PC-9 (cell line): ENCODE measurements at regions not wholly inside any gene's neighbourhood (a gene's known extent, or its start where the extent isn't known, plus 50 kb on each side); places are given as distances from the start of the nearest gene placed in this dataset.

Experiments used
- BruUV-seq: library from RNA; stranded (reverse); fragments of 400-500 nt; replicated peaks from 2 replicates; lab custom pipeline; 2021; lab: Mats Ljungman, UMichigan
- CTCF ChIA-PET: fragments of 300-600 bp; sonication (Branson Sonifier 250); formaldehyde crosslinking; loops from one replicate; lab custom pipeline; 2022; ENCODE audit warnings: antibody characterized with exemption; lab: Charles Lee
- POLR2A ChIA-PET: fragments of 300-600 bp; sonication (Branson Sonifier 250); formaldehyde crosslinking; loops from one replicate; lab custom pipeline; 2022; ENCODE audit warnings: antibody characterized with exemption; ENCODE audit not compliant: unreplicated experiment; lab: Charles Lee
- DNase-seq, 2 experiments: peaks; one replicate each; pipeline versions ENCODE4 v3.0.0 to v3.0.0-alpha.2; 2015 to 2022; ENCODE audit warnings: mixed read lengths in 1 of 2
- H2AFZ ChIP-seq: fragments of 200-600 bp; sonication (generic); 2 replicates; pipeline ENCODE4 v1.8.1; 2017; ENCODE audit warnings: antibody characterized with exemption
- H3F3A ChIP-seq: fragments of 200-600 bp; sonication (generic); 2 replicates; pipeline ENCODE4 v1.8.1; 2017; ENCODE audit warnings: antibody characterized with exemption, mild to moderate bottlenecking, low read depth; ENCODE audit not compliant: insufficient read depth
- H3K27ac ChIP-seq: fragments of 200-600 bp; sonication (generic); 2 replicates; pipeline ENCODE4 v1.6.1; 2016; ENCODE audit warnings: mixed run types
- H3K27me3 ChIP-seq: fragments of 200-600 bp; sonication (generic); 2 replicates; pipeline ENCODE4 v1.6.1; 2016; ENCODE audit warnings: low read depth, mixed run types; ENCODE audit not compliant: insufficient read depth
- H3K36me3 ChIP-seq: fragments of 200-600 bp; sonication (generic); 2 replicates; pipeline ENCODE4 v1.6.1; 2016; ENCODE audit warnings: low read depth, mixed run types
- H3K4me1 ChIP-seq: fragments of 200-600 bp; sonication (generic); replicated peaks from 2 replicates; pipeline ENCODE4 v1.6.1; 2016; ENCODE audit warnings: mixed run types; ENCODE audit not compliant: insufficient read depth
- H3K4me2 ChIP-seq: fragments of 200-600 bp; sonication (generic); 2 replicates; pipeline ENCODE4 v1.6.1; 2017; ENCODE audit warnings: mixed run types
- H3K4me3 ChIP-seq: fragments of 200-600 bp; sonication (generic); 2 replicates; pipeline ENCODE4 v1.6.1; 2016; ENCODE audit warnings: mixed run types
- H3K79me2 ChIP-seq: fragments of 200-600 bp; sonication (generic); 2 replicates; pipeline ENCODE4 v1.6.1; 2017; ENCODE audit warnings: low read depth, mixed run types
- H3K9me2 ChIP-seq: fragments of 200-600 bp; sonication (generic); 2 replicates; pipeline ENCODE4 v1.8.1; 2017; ENCODE audit warnings: mild to moderate bottlenecking; ENCODE audit not compliant: insufficient read depth
- H3K9me3 ChIP-seq: fragments of 200-600 bp; sonication (generic); 2 replicates; pipeline ENCODE4 v1.8.1; 2016; ENCODE audit warnings: low read depth; ENCODE audit not compliant: insufficient read depth
- H4K20me1 ChIP-seq: fragments of 200-600 bp; sonication (generic); 2 replicates; pipeline ENCODE4 v1.8.1; 2017; ENCODE audit not compliant: insufficient read depth
- EZH2 ChIP-seq: fragments of 200-600 bp; sonication (generic); IDR thresholded peaks from 2 replicates; pipeline ENCODE4 v1.8.0; 2017; ENCODE audit warnings: antibody characterized with exemption, low read depth
- intact Hi-C: fragments of 100-400 bp; cut with micrococcal nuclease; formaldehyde crosslinking; loops from one replicate; pipeline ENCODE4 v1.10.0; 2022; ENCODE audit not compliant: unreplicated experiment
- TF ChIP-seq, protein P1 (sequence below): fragments of 200-600 bp; sonication (generic); conservative IDR thresholded peaks from 2 replicates; pipeline ENCODE4 v1.6.1; 2017; ENCODE audit warnings: mixed run types, antibody characterized with exemption, mild to moderate bottlenecking, moderate library complexity

DNA sequence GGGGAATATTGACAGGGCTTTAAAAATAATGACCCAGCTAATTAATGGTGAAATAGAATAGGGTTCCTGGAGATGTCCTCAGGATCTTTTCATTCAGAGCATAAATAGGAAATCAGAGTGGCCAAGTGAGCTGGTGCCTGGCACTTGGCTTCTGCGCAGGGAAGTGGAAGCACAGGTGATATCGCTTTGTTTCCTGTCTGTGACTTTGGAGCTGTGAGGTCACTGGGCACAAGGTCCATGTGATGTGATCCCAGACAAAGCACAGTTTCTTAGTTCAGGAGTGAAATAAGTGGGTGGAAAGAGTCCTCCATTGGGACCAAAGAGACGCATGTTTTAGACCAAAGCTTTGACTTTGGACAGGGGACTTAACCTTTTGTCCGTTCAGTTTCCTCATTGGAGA lies 338.3 kb downstream of the CYRIA start:
- no peak for DNase-seq
- no peaks in the 10 kb centered on the region for H3K9me2 ChIP-seq
- intact Hi-C loops, result no loop called here
- H4K20me1 ChIP-seq, result no peaks in the 10 kb centered on the region
- no TSS peak for BruUV-seq
- TF ChIP-seq, protein P1, sequence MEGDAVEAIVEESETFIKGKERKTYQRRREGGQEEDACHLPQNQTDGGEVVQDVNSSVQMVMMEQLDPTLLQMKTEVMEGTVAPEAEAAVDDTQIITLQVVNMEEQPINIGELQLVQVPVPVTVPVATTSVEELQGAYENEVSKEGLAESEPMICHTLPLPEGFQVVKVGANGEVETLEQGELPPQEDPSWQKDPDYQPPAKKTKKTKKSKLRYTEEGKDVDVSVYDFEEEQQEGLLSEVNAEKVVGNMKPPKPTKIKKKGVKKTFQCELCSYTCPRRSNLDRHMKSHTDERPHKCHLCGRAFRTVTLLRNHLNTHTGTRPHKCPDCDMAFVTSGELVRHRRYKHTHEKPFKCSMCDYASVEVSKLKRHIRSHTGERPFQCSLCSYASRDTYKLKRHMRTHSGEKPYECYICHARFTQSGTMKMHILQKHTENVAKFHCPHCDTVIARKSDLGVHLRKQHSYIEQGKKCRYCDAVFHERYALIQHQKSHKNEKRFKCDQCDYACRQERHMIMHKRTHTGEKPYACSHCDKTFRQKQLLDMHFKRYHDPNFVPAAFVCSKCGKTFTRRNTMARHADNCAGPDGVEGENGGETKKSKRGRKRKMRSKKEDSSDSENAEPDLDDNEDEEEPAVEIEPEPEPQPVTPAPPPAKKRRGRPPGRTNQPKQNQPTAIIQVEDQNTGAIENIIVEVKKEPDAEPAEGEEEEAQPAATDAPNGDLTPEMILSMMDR, result no peak
- TF ChIP-seq EZH2, result no peak
- no peak overlapping the region for H2AFZ ChIP-seq
- no peaks in the 10 kb centered on the region for H3K9me3 ChIP-seq
- H3F3A ChIP-seq, result no peaks in the 10 kb centered on the region
- ChIA-PET POLR2A (no interaction called here), CTCF (no interaction called here)
- H3K27me3 ChIP-seq, result peaks cover 61% of the 10 kb centered on the region
- H3K36me3 ChIP-seq, result no peaks in the 10 kb centered on the region
- H3K79me2 ChIP-seq, result no peaks in the 10 kb centered on the region
- no peak overlapping the region for H3K4me2 ChIP-seq
- H3K27ac ChIP-seq, result no peak overlapping the region
- no peaks in the 10 kb centered on the region for H3K4me1 ChIP-seq
- H3K4me3 ChIP-seq, result no peak overlapping the region

DNA sequence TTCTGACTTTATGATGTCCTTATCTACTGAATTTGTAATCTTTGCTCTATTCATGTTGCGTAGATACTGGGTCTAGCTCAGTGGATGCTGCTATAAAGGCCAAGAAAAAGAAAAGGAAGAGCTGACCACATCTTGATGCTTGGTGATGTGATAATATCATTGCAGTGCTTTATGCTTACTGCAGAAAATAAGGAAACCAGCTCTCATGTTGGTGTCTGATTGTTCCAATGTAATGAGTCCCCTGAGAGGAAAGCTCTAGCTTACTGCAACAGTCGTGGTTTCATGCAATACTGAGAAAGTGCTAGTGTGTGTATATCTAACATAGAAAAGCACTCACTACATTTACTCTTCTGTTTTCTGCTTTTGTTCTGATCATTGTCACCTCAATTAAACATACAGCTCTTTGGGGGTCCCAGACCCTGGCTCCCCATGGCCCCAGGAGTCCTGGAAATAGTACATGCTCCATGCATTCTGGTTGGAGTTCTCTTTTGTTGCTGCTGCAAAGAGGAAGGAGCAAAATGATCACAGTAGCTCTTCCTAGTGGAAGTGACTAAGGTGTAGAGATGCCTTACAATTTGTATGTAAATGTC lies 338.8 kb downstream of the CYRIA start:
- H3K4me3 ChIP-seq, result no peak overlapping the region
- ChIA-PET CTCF (no interaction called here), POLR2A (no interaction called here)
- intact Hi-C loops, result no loop called here
- H3K27me3 ChIP-seq, result peaks cover 61% of the 10 kb centered on the region
- TF ChIP-seq, protein P1, result no peak
- no peak for TF ChIP-seq EZH2
- H2AFZ ChIP-seq, result no peak overlapping the region
- H4K20me1 ChIP-seq, result no peaks in the 10 kb centered on the region
- no peaks in the 10 kb centered on the region for H3K36me3 ChIP-seq
- H3K9me3 ChIP-seq, result no peaks in the 10 kb centered on the region
- no peaks in the 10 kb centered on the region for H3F3A ChIP-seq
- H3K27ac ChIP-seq, result no peak overlapping the region
- BruUV-seq, result no TSS peak
- H3K9me2 ChIP-seq, result no peaks in the 10 kb centered on the region
- no peaks in the 10 kb centered on the region for H3K4me1 ChIP-seq
- H3K79me2 ChIP-seq, result no peaks in the 10 kb centered on the region
- DNase-seq, result no peak
- no peak overlapping the region for H3K4me2 ChIP-seq

DNA sequence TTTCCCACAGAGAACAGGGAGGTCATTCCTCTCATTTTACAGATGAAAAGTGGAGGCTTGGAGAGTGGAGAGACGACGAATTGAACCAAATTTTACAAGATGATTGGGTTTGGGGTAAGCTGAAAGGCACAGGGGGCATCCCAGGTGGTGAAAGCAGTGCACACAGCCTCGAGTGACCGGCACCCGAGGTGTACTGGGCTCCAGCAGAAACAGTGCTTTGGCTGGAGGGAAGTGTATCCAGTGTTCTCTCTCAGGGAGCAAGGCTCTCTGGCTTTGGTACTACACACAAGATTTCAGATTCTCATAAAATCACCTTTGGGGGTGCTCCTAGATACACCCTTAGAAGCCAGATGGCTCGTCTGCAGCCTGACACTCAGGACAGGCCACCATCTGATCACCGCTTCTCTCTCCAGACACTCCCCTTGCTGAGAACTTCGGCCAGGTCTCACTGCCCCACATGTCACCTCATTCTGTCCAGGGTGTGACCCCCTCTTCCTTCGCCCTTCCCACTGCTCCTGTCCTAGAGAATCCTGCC lies 339.6 kb downstream of the CYRIA start:
- Histone ChIP-seq H2AFZ (no peak overlapping the region), H3K9me2 (no peaks in the 10 kb centered on the region), H3K4me2 (no peak overlapping the region), H3K27ac (no peak overlapping the region), H4K20me1 (no peaks in the 10 kb centered on the region), H3K79me2 (no peaks in the 10 kb centered on the region), H3K27me3 (peaks cover 57% of the 10 kb centered on the region), H3K9me3 (no peaks in the 10 kb centered on the region), H3K4me3 (no peak overlapping the region), H3K36me3 (no peaks in the 10 kb centered on the region), H3F3A (no peaks in the 10 kb centered on the region), H3K4me1 (no peaks in the 10 kb centered on the region)
- intact Hi-C loops, result no loop called here
- no peak for DNase-seq
- CTCF ChIA-PET, result no interaction called here
- POLR2A ChIA-PET, result no interaction called here
- BruUV-seq, result no TSS peak
- TF ChIP-seq, protein P1, result no peak
- TF ChIP-seq EZH2, result no peak
